ENCODE measurements at regions not wholly inside any gene's neighbourhood (a gene's known extent, or its start where the extent isn't known, plus 50 kb on each side); places are given as distances from the start of the nearest gene placed in this dataset.

DNA sequence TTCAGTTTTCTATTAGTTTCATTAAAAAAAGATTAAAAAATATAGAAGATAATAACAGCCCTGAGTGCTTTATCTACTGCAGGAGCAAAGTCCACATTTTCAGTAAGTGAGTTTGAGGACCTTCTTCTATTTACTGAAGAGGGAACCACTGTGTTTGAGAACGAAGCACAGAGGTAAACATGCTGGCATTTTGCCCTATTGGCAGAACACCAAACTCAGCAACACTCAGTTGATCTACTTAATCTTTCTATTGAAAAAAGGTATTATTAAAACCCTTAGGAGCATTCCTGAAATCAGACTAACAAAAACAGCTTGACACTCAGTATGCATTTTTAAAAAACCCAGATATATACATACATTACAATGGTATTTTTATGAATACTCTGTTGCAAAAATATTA lies 1496.7 kb downstream of the TECRL start:
- TF ChIP-seq, protein P1, sequence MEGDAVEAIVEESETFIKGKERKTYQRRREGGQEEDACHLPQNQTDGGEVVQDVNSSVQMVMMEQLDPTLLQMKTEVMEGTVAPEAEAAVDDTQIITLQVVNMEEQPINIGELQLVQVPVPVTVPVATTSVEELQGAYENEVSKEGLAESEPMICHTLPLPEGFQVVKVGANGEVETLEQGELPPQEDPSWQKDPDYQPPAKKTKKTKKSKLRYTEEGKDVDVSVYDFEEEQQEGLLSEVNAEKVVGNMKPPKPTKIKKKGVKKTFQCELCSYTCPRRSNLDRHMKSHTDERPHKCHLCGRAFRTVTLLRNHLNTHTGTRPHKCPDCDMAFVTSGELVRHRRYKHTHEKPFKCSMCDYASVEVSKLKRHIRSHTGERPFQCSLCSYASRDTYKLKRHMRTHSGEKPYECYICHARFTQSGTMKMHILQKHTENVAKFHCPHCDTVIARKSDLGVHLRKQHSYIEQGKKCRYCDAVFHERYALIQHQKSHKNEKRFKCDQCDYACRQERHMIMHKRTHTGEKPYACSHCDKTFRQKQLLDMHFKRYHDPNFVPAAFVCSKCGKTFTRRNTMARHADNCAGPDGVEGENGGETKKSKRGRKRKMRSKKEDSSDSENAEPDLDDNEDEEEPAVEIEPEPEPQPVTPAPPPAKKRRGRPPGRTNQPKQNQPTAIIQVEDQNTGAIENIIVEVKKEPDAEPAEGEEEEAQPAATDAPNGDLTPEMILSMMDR (IDR thresholded peaks at IDR 0.05 in 8 of 11, conservative IDR thresholded peaks at IDR 0.05 in 3 of 11), result no peak
- TF ChIP-seq POLR2AphosphoS5 (IDR thresholded peaks at IDR 0.05), result no peak
- no peak for TF ChIP-seq POLR2A (IDR thresholded peaks at IDR 0.05)
